ENCODE measurements at regions not wholly inside any gene's neighbourhood (a gene's known extent, or its start where the extent isn't known, plus 50 kb on each side); places are given as distances from the start of the nearest gene placed in this dataset.

- WGBS, 2 donors (ENCODE audit: extremely low coverage in 2 of 2, insufficient read length in 2 of 2, insufficient replicate concordance in 1 of 2): no CpG with 5 or more reads among the region's 3 CpGs
- no peak overlapping the region for H3K9ac ChIP-seq (ENCODE audit: low read depth, low read length, poor library complexity)
Measured at GRCh38 chr13:81492449-81492848, 1151.5 kb upstream of the SPRY2 start.

GRCh38 chr13:81488021-81488420, 1147.1 kb upstream of the SPRY2 start:
- Histone ChIP-seq H3K23ac (ENCODE audit: low read depth, low read length, poor library complexity) (no peak overlapping the region), H2BK5ac (ENCODE audit: low read length) (no peak overlapping the region), H4K8ac (ENCODE audit: low read depth, low read length) (no peak overlapping the region), H3K14ac (ENCODE audit: low read length) (no peak overlapping the region), H3K18ac (ENCODE audit: low read length) (no peak overlapping the region), H2AFZ (ENCODE audit: low read length) (no peak overlapping the region), H2BK15ac (ENCODE audit: low read length) (no peak overlapping the region), H3K27ac (replicated peaks; ENCODE audit: low read length) (no peak overlapping the region), H3K4ac (ENCODE audit: low read length) (no peak overlapping the region), H3K9me3 (replicated peaks in 1 of 2; ENCODE audit: control insufficient read depth in 2 of 2, insufficient read depth in 1 of 2, low read depth in 1 of 2, low read length in 2 of 2) (no peaks in the 10 kb centered on the region), H3K9ac (ENCODE audit: low read depth, low read length, poor library complexity) (no peak overlapping the region), H3K27me3 (ENCODE audit: control insufficient read depth in 3 of 3, insufficient read depth in 3 of 3, low read depth in 1 of 3, low read length in 3 of 3) (no peaks in the 10 kb centered on the region), H2BK12ac (ENCODE audit: low read length) (no peak overlapping the region), H3K36me3 (replicated peaks in 1 of 2; ENCODE audit: control insufficient read depth in 2 of 2, insufficient read depth in 2 of 2, low read length in 2 of 2) (no peaks in the 10 kb centered on the region), H2AK5ac (ENCODE audit: low read depth, low read length) (no peak overlapping the region), H3K4me2 (ENCODE audit: insufficient read depth, low read length, poor library complexity, severe bottlenecking) (no peak overlapping the region), H2BK120ac (ENCODE audit: low read depth, low read length) (no peak overlapping the region), H3K4me3 (ENCODE audit: low read length in 2 of 2) (no peak overlapping the region), H3K79me1 (ENCODE audit: low read depth, low read length) (no peaks in the 10 kb centered on the region), H3K4me1 (ENCODE audit: control insufficient read depth in 2 of 2, insufficient read depth in 1 of 2, low read depth in 1 of 2, low read length in 2 of 2) (no peaks in the 10 kb centered on the region), H4K91ac (ENCODE audit: low read depth, low read length, poor library complexity) (no peak overlapping the region)
- WGBS, 2 donors (ENCODE audit: extremely low coverage in 2 of 2, insufficient read length in 2 of 2, insufficient replicate concordance in 1 of 2): no CpG with 5 or more reads among the region's 1 CpG
- no peak for DNase-seq (ENCODE audit: low spot score)

More at GRCh38 chr13:81492449-81492848, 1151.5 kb upstream of the SPRY2 start:
- no peaks in the 10 kb centered on the region for H3K36me3 ChIP-seq (replicated peaks in 1 of 2; ENCODE audit: control insufficient read depth in 2 of 2, insufficient read depth in 2 of 2, low read length in 2 of 2)
- H3K4me1 ChIP-seq (ENCODE audit: control insufficient read depth in 2 of 2, insufficient read depth in 1 of 2, low read depth in 1 of 2, low read length in 2 of 2): no peaks in the 10 kb centered on the region
- H2BK5ac ChIP-seq (ENCODE audit: low read length): no peak overlapping the region
- no peaks in the 10 kb centered on the region for H3K27me3 ChIP-seq (ENCODE audit: control insufficient read depth in 3 of 3, insufficient read depth in 3 of 3, low read depth in 1 of 3, low read length in 3 of 3)
- H3K9me3 ChIP-seq (replicated peaks in 1 of 2; ENCODE audit: control insufficient read depth in 2 of 2, insufficient read depth in 1 of 2, low read depth in 1 of 2, low read length in 2 of 2): no peaks in the 10 kb centered on the region
- no peak overlapping the region for H2BK15ac ChIP-seq (ENCODE audit: low read length)
- no peak for DNase-seq (ENCODE audit: low spot score)
- H3K18ac ChIP-seq (ENCODE audit: low read length): no peak overlapping the region
- no peak overlapping the region for H3K27ac ChIP-seq (replicated peaks; ENCODE audit: low read length)
- H2BK120ac ChIP-seq (ENCODE audit: low read depth, low read length): no peak overlapping the region
- H3K4me3 ChIP-seq (ENCODE audit: low read length in 2 of 2): no peak overlapping the region
- no peak overlapping the region for H2AK5ac ChIP-seq (ENCODE audit: low read depth, low read length)
- H3K23ac ChIP-seq (ENCODE audit: low read depth, low read length, poor library complexity): no peak overlapping the region
- H2AFZ ChIP-seq (ENCODE audit: low read length): no peak overlapping the region
- no peak overlapping the region for H3K14ac ChIP-seq (ENCODE audit: low read length)
- no peak overlapping the region for H3K4me2 ChIP-seq (ENCODE audit: insufficient read depth, low read length, poor library complexity, severe bottlenecking)
- no peak overlapping the region for H3K4ac ChIP-seq (ENCODE audit: low read length)
- H4K91ac ChIP-seq (ENCODE audit: low read depth, low read length, poor library complexity): no peak overlapping the region
- no peak overlapping the region for H2BK12ac ChIP-seq (ENCODE audit: low read length)
- no peaks in the 10 kb centered on the region for H3K79me1 ChIP-seq (ENCODE audit: low read depth, low read length)
- no peak overlapping the region for H4K8ac ChIP-seq (ENCODE audit: low read depth, low read length)

- H4K91ac ChIP-seq (ENCODE audit: low read depth, low read length, poor library complexity): no peak overlapping the region
- H2BK5ac ChIP-seq (ENCODE audit: low read length): no peak overlapping the region
- H3K79me1 ChIP-seq (ENCODE audit: low read depth, low read length): no peaks in the 10 kb centered on the region
- H2BK120ac ChIP-seq (ENCODE audit: low read depth, low read length): no peak overlapping the region
- no peak overlapping the region for H4K8ac ChIP-seq (ENCODE audit: low read depth, low read length)
- H3K9me3 ChIP-seq (replicated peaks in 1 of 2; ENCODE audit: control insufficient read depth in 2 of 2, insufficient read depth in 1 of 2, low read depth in 1 of 2, low read length in 2 of 2): no peaks in the 10 kb centered on the region
- no peak overlapping the region for H3K4me2 ChIP-seq (ENCODE audit: insufficient read depth, low read length, poor library complexity, severe bottlenecking)
- H3K23ac ChIP-seq (ENCODE audit: low read depth, low read length, poor library complexity): no peak overlapping the region
- DNase-seq (ENCODE audit: low spot score): peak; percentile 29
- no peak overlapping the region for H2BK12ac ChIP-seq (ENCODE audit: low read length)
- no CpG with 5 or more reads among the region's 3 CpGs for WGBS, 2 donors (ENCODE audit: extremely low coverage in 2 of 2, insufficient read length in 2 of 2, insufficient replicate concordance in 1 of 2)
- H2AFZ ChIP-seq (ENCODE audit: low read length): no peak overlapping the region
- no peaks in the 10 kb centered on the region for H3K4me1 ChIP-seq (ENCODE audit: control insufficient read depth in 2 of 2, insufficient read depth in 1 of 2, low read depth in 1 of 2, low read length in 2 of 2)
- no peaks in the 10 kb centered on the region for H3K27me3 ChIP-seq (ENCODE audit: control insufficient read depth in 3 of 3, insufficient read depth in 3 of 3, low read depth in 1 of 3, low read length in 3 of 3)
- no peak overlapping the region for H3K14ac ChIP-seq (ENCODE audit: low read length)
- H3K36me3 ChIP-seq (replicated peaks in 1 of 2; ENCODE audit: control insufficient read depth in 2 of 2, insufficient read depth in 2 of 2, low read length in 2 of 2): no peaks in the 10 kb centered on the region
- no peak overlapping the region for H3K27ac ChIP-seq (replicated peaks; ENCODE audit: low read length)
- H2BK15ac ChIP-seq (ENCODE audit: low read length): no peak overlapping the region
- H3K4ac ChIP-seq (ENCODE audit: low read length): no peak overlapping the region
- H3K4me3 ChIP-seq (ENCODE audit: low read length in 2 of 2): no peak overlapping the region
- H2AK5ac ChIP-seq (ENCODE audit: low read depth, low read length): no peak overlapping the region
- no peak overlapping the region for H3K18ac ChIP-seq (ENCODE audit: low read length)
- H3K9ac ChIP-seq (ENCODE audit: low read depth, low read length, poor library complexity): no peak overlapping the region
Measured at GRCh38 chr13:81487151-81487550, 1146.2 kb upstream of the SPRY2 start.

GRCh38 chr13:81480634-81481033, 1139.7 kb upstream of the SPRY2 start:
- no peak overlapping the region for H2BK12ac ChIP-seq (ENCODE audit: low read length)
- H3K27ac ChIP-seq (replicated peaks; ENCODE audit: low read length): no peak overlapping the region
- no peak overlapping the region for H3K18ac ChIP-seq (ENCODE audit: low read length)
- no peak overlapping the region for H3K9ac ChIP-seq (ENCODE audit: low read depth, low read length, poor library complexity)
- no peaks in the 10 kb centered on the region for H3K79me1 ChIP-seq (ENCODE audit: low read depth, low read length)
- no peak overlapping the region for H3K4me2 ChIP-seq (ENCODE audit: insufficient read depth, low read length, poor library complexity, severe bottlenecking)
- H2BK120ac ChIP-seq (ENCODE audit: low read depth, low read length): no peak overlapping the region
- H3K4me1 ChIP-seq (ENCODE audit: control insufficient read depth in 2 of 2, insufficient read depth in 1 of 2, low read depth in 1 of 2, low read length in 2 of 2): no peaks in the 10 kb centered on the region
- no peak overlapping the region for H3K14ac ChIP-seq (ENCODE audit: low read length)
- no peak overlapping the region for H4K91ac ChIP-seq (ENCODE audit: low read depth, low read length, poor library complexity)
- H2BK5ac ChIP-seq (ENCODE audit: low read length): no peak overlapping the region
- H3K9me3 ChIP-seq (replicated peaks in 1 of 2; ENCODE audit: control insufficient read depth in 2 of 2, insufficient read depth in 1 of 2, low read depth in 1 of 2, low read length in 2 of 2): no peaks in the 10 kb centered on the region
- H2AFZ ChIP-seq (ENCODE audit: low read length): no peak overlapping the region
- no peak overlapping the region for H3K23ac ChIP-seq (ENCODE audit: low read depth, low read length, poor library complexity)
- no peak for DNase-seq (ENCODE audit: low spot score)
- H2BK15ac ChIP-seq (ENCODE audit: low read length): no peak overlapping the region
- H3K36me3 ChIP-seq (replicated peaks in 1 of 2; ENCODE audit: control insufficient read depth in 2 of 2, insufficient read depth in 2 of 2, low read length in 2 of 2): no peaks in the 10 kb centered on the region
- no peak overlapping the region for H4K8ac ChIP-seq (ENCODE audit: low read depth, low read length)
- H3K27me3 ChIP-seq (ENCODE audit: control insufficient read depth in 3 of 3, insufficient read depth in 3 of 3, low read depth in 1 of 3, low read length in 3 of 3): no peaks in the 10 kb centered on the region
- no peak overlapping the region for H2AK5ac ChIP-seq (ENCODE audit: low read depth, low read length)
- no peak overlapping the region for H3K4me3 ChIP-seq (ENCODE audit: low read length in 2 of 2)
- no CpG with 5 or more reads among the region's 2 CpGs for WGBS, 2 donors (ENCODE audit: extremely low coverage in 2 of 2, insufficient read length in 2 of 2, insufficient replicate concordance in 1 of 2)
- H3K4ac ChIP-seq (ENCODE audit: low read length): no peak overlapping the region

Measured in neuronal stem cell (in vitro differentiated cells).